NCI-H128 (cell line): ENCODE measurements at regions not wholly inside any gene's neighbourhood (a gene's known extent, or its start where the extent isn't known, plus 50 kb on each side); places are given as distances from the start of the nearest gene placed in this dataset.
"Not testable (repeated sequence)": the region's sequence is repeated elsewhere in the genome, so short reads cannot be mapped to it uniquely, and the experiment has no call there.

Experiments
- DNase-seq: peaks from one replicate; lab custom pipeline; 2025; ENCODE audit not compliant: unreplicated experiment; lab: John Stamatoyannopoulos, UW

DNA sequence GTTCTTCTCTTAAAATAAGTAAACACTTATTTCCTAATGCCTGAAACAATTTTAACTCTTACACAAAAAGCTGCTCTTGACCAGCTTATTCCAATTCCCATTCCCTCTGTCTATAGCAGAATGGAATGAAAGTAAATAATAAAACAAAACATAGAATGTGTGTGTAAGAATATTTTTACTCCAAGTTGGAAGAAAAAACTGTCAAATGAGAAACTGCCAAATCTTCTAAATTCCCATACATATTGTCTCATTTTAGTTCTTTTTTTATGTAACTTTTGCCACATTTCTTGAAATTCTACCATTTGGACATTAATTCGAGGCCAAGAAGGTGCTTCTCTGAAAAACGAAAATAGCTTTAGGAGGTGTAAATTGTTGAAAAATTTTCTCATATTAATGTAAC is 477.1 kb downstream of the FAT4 start:
- no peak for DNase-seq

DNA sequence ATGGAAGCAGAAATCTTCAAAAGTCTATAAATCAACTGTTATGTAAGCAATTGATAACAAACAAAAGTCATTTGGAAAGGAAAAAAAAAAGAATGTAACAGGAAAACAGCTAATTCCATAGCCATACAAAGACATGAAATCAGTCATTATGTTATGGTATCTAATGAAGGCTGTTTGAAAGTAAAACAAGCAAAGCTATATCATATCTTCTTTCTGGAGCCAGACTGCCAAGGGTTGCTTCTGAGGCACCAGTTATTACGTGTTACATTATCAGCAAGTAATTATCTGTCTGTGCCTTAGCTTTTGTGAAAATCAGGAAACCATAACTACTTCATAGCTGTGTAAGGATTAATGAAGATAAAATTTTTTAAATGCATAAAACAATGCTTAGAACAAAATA is 480.2 kb downstream of the FAT4 start:
- DNase-seq, result no peak

DNA sequence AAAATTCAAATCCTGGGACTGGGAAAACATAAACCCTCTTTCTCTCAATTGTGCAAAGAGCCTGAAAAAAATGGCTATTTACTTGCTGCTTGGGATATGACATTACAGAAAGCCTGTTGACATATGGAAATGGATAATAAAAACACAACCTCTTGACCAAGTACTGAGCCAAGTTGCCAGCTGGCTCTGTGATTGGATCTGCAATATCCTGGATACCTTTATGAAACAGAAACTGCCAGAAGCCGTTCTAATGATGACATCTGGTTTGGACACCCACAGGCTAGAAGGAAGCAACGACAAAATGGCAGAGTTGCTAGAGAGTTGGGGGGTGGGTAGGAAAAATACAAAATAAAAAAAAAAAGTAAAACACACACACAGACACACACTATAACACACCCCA is 481.4 kb downstream of the FAT4 start:
- DNase-seq, result no peak

DNA sequence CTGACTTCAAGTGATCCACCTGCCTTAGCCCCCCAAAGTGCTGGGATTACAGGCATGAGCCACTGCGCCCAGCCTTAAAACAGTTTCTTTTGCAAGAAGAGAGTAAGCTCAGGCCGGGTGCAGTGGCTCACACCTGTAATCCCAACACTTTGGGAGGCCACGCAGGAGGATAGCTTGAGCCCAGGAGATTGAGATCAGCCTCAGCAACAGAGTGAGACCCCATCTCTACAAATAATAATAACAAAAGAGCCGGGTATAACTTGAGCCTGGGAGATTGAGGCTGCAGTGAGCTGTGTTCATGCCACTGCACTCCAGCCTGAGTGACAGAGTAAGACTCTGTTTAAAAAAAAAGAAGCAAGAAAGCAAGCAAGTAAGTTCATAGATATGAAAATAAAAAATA is 482.9 kb downstream of the FAT4 start:
- not testable (repeated sequence) for DNase-seq

DNA sequence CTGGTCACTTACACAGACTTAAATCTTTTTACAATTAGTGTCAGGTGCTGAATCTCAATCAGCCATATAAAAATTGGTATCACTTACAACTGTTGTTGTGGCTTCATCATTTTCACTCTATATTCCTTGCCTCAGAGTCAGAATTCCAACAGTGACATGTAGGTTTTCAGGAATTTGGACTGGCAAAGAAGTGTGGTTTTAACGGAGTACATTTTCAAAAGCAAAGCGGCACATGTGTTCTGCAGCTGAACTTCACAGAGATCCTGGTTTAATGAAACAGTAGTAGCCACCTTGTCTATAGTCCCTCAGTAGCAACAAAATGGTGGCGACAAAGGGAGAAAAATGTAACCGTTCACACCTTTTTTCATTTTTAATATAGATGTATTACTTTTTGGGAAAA is 486.6 kb downstream of the FAT4 start:
- no peak for DNase-seq

DNA sequence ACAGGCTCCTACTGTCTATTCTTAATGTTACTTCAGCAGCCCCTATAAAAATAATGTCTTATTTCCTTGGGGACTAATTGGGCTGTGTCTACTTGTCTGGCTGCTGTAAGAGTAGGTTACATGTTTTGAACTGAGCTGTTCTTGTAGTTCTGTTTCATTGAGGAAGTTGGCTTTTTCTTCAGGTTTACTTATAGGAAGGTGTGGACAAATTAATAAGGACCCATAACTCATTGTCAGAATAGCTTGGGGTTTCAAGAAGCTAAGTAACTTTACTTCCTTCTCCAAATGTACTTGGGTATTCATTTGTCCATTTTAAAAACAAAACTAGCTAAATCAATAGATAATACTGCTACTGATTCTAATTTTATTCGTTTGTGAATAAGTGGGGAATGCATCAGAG is 487.2 kb downstream of the FAT4 start:
- no peak for DNase-seq

DNA sequence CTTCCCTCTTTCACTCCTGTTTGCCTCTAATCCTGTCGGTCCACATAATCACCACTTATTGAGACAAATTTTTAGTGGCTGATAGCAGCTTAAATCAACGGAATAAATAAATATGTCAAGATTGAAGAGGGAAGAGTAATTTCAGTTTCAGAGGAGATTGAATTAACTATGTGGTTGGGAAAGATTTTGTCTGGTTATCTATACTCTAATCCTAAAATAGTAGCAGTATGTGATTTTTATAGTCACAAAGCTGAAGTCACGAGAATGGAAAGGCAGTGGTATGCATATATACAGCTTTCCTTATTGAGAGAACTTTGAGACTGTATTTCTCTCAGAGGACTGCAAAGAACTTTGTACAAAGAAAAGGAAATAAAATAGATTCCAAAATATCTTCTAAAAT is 493.3 kb downstream of the FAT4 start:
- DNase-seq, result no peak

DNA sequence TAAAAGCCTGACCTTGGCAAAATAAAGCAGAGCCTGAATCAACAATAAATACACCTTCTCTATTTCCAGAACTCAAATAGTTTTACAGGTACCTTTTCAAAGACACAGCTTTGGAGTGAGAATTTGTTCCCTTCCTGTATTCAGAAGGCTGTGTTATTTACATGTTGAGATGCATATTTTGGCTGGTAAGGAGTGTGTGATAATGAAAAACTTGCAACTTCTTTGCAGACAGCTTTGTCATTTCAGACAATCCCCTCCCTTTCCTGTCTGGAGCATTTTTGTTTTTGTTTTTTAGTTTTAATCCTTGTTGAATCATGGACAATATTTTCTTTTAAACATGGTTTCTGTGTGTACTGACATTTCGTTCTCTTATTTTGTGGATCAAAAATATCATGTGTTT is 493.8 kb downstream of the FAT4 start:
- DNase-seq, result no peak

DNA sequence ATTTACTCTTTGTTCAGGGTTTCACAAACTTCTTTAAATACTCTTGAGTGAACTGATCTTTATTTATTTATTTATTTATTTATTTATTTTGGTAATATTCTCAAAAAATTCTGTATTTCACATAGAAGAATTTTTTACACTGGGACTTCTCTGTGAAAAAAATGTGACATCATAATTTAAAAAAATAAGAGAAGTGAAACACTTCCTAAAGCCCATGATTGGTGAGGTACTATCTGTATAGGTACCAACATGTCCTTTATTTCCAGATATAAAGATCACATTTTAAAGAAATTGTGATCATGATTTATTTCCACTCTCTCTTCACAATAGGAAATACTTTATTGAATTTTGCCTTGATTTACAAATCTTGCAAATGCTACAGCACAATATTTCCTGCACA is 497.1 kb downstream of the FAT4 start:
- no peak for DNase-seq

DNA sequence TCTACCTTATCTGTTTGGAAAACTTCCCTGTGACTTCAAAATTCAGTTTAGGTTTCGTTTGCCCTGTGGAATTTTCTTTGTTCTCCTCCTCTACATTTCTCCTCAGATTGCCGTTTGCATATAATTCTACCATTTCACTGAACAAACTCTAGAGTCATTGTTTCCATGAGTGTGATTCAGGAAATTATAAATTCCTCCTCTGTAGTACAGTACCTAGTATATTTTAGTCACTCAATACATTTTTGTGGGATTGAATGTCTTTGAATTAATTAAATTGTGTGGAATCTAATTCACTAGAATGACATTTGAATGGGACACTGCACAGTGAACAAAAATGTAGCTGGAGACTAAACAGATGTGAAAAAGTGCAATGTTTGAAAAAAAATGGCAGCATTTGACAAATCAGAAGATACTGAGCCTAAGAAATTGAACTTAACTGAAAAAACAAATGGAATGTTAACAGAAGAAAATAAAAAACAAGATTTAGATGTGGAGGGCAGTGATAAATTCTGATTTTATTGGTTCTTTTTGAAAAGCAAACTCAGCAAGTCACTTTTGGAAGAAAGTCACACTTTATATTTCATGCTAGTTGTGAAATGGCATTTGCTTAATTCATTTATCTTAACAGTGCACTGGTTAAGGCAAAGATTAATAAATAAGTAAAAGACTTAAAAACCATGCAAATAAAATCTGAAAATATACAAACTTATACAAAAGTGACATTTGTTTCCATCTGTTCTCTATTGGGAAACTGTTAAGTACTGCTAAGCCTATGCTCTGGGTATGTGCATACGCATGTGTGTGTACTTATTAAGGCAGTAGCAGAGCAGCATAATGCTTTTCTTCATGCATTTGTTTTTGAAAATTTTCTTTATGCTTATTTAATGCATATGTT is 512.3 kb downstream of the FAT4 start:
- DNase-seq, result no peak

DNA sequence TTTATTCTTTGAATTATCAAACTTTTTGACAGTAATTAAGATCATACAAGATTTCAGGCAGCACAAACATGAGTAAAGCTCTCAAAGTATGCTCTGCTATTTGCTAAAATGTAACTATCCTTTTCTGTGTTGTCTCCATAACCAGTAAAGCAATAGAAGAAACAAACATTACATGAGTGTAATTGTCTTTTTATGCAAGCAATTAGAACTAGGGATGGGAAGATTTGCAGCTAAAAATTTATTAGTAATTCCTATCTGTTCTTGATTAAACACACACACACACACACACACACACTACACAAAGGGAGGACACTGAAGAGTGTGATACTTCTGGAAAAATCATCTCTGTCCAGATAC is 512.9 kb downstream of the FAT4 start:
- no peak for DNase-seq

DNA sequence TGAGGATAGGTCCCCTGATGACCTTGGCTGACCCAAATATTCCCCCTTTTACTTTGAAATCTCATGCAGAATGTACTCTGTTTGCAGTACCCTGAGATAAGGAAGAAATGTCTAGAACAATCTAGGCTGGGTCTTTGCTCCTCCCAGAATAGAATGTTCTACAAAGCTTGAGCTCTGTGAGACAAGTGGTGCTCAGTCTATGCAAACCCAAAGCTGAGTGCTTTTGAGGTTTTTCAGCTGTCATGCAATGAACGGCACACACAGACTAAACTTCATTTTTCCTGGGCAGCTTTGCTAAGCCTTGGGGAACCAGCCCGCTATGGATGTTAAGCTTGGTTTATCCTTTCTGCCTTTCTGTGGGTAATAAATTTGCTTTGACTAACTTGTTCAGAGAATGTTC is 513.6 kb downstream of the FAT4 start:
- DNase-seq, result no peak

DNA sequence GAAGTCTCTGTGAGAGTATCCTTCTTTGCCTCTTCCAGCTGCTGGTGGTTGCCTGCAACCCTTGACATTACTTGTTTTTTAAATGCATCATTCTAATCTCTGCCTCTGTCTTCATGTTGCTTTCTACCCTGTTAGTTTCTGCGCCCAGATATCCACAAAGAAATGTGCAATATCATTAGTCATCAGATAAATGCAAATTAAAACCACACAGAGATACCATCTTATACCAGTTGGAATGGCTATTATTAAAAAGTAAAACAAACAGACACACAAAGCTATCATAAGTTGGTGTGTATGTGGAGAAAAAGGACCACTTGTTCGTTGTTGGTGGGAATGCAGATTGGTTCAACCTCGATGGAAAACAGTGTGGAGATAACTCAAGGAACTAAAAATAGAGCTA is 517.4 kb downstream of the FAT4 start:
- DNase-seq, result no peak

DNA sequence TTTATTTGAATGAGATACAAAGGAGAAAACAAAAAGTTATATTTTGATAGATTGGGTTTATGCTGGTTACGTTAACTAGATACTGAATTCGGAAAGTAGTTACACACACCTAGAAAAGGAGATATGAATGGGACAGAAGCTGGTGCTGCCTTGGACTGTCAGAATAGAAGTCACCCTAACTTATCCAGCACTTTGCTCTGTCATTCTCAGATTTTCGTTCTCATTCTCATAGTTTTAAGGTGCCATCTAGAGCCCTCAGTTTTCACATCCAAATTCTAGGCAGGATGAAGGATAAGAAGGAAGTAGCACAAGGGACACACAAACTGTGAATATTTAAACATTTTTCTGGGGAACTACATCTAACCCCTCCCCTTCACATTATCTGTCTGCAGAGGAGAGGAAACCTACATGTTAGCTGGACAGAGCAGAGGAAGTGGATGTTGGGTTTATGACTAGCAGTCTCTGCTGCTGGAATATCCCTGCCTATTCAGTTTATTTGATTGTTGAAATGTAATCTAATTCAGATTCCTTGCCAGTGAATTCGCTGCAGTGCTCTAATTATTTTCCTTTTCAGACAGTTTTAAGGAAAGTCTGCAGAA is 521.9 kb downstream of the FAT4 start:
- no peak for DNase-seq

DNA sequence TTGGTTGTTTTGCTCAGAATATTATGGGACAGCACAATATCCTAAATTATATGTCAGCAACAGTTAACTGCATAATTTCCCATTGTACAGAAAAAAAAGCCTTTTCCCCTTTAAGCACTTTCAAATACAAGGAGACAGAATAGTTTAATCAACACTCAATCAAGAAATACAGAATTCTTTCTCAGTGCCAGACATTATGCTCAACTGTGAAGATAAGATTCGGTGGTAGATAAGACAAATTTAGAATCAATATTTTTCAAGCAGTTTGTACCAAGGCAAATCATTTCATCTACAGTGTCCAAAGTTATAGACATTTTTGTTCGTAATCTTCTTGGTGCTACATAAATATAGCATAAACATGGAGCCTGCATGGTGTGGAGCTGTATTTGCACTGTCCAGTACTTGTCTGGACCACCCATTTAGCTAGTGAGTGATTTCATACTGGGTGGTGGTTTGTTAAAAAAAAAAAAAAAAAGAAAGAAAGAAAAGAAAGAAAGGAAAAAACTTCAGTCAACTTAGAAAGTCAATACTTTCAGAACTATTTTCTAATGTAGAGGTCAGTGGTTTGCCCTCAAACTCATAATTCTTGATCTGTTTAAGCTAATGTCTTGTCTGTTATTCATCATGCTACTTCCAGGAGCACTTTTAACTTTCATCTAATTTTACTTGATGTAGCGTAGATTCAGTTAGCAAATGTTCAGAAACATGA is 522.9 kb downstream of the FAT4 start:
- DNase-seq, result no peak

DNA sequence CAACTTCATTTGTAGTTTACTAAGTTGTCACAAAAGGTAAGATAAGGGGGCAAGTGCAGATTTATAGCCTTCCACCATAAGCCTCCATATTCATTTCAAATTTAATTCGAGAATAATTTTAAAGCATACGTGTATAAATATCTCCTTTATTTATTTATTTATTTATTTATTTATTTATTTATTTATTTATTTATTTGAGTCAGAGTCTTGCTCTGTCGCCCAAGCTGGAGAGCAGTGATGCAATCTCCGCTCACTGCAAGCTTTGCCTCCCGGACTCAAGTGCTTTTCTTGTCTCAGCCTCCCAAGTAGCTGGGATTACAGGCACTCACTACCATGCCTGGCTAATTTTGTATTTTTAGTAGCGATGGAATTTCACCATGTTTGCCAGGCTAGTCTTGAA is 523.4 kb downstream of the FAT4 start:
- no peak for DNase-seq

DNA sequence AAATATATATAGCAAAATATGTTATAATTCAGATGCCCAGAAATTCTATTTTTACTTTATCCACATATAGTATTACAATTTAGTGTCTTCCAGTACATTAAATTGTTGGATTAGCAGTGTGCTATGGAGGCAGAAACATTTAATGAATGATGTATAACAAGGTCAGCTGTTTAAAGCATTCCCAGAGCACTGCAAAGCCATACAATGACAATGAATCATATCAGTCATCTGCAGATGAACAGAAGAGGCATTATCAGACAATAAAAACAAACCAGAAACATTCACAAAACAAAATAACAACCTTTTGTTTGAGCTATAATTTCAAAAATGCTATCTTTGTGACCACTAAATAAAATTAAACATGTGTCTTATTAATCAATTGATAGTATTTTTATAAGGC is 524.2 kb downstream of the FAT4 start:
- no peak for DNase-seq

DNA sequence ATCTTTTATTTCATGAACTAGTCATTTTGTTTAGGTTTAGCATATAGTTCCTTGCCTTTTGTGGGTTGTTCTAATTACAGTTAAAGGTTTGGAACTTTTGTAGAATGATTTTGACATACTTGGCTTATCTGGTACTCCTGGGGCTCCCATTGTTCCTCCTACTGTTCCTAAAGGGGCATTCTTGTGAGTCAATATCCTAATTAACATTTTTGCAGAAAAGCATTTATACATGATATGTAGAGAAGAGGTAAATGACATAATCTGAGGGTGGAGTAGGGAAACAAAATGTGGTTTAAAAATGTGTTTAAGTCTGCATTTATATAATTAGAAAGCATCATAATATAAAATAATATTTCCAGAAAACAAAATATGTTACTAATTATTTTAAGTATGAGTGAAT is 529.2 kb downstream of the FAT4 start:
- DNase-seq, result no peak

DNA sequence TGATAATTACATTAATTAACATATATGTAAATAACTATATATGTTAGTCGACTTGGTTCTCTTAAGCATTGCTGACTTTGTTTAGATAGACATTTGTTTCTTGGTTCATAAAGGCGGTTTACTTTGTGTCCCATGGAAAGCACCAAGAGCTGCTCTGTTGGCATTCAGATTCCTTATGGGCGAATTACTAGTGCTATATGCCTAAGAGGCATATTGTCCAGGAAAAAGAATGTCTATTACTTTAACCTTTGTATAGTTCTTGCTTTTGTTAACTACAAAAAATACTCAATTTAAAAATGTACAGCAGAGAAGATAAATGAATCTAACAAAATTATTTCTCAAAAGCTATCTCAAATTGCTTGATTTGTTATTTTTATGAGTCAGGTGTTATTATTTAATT is 532.8 kb downstream of the FAT4 start:
- DNase-seq, result no peak

DNA sequence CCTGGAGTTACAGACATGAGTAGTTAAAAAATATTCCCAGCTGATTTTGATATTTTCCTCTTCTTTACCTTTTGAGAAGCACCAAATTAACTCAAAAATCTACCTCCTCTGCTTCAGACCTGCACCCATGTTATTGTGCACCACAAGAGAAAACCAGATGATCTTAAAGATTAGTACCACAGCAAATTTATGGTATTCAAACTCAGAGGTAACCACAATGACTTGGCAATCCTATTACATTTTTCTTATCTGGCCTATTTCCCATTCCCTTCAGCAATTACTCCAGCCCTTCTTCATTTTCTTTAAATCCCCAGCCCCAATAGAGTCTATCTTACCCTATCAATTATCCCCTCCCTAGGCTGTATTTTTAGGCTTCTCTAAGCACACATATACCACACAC is 535.1 kb downstream of the FAT4 start:
- no peak for DNase-seq

DNA sequence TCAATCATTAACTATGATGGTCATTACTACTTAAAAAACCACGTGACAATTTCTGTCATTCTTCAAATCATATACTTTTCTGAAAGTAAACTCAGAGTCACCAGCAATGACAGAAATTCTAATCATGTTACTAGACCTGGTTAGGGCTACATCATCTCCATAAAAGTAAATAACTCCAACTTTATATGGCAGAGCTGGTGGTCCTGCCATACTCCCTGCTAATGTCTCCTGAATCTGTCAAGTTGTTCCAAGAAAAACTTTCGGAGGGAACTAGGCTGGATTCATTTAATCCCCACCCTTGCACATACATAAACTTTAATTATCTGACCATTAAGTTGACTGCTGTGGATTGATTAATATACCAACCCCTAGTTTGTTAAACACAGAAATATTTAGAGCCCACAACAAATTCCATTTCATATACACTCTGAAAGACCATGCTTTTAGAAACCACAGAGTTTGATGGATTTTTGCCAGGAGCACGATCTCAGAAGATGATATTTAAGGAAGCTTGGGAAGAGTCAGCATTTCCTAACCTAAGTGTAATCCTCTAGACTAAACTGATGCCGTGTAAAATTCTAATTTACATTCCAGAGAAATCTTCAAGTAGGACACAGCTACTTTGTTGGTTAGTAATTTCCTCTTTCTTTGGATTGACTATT is 577.0 kb downstream of the FAT4 start:
- DNase-seq, result no peak

DNA sequence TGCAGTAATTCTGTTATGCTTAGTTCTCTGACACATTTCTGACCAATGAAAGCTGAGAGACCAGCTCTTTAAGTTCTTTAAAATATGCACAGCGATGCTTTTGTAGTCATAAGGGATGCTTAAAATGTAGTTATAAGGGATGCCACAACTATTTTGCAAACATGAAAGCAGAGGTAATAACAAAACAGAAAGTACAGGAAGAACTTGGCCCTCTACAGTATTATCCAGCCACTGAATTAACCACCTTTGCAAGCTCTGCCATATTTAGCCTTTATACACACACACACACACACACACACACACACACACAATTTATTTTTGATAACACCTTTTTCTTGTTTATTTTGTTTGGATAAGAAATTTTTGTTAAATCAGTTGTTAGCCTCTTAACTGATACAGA is 590.0 kb downstream of the FAT4 start:
- no peak for DNase-seq
